Spleen (tissue), 11 donors: ENCODE measurements at regions not wholly inside any gene's neighbourhood (a gene's known extent, or its start where the extent isn't known, plus 50 kb on each side); places are given as distances from the start of the nearest gene placed in this dataset.

Experiments used
- DNase-seq: peaks from one replicate; pipeline ENCODE4 v3.0.0-alpha.2; 2020
- H3K27ac ChIP-seq, 8 donors: fragments of 200-600 bp; sonication (generic) in 7 of 8; 1 replicate in 4 of 8; 2 replicates in 4 of 8; pipeline versions ENCODE4 v1.5.0 to v1.8.0; 2016 to 2021; ENCODE audit warnings: inconsistent platforms in 4 of 8, mild to moderate bottlenecking in 4 of 8, moderate library complexity in 1 of 8
- H3K27me3 ChIP-seq, 7 donors: fragments of 200-600 bp; sonication (generic) in 6 of 7; replicated peaks in 1 of 7; 1 replicate in 4 of 7; 2 replicates in 3 of 7; pipeline versions ENCODE4 v1.5.0 to v1.8.0; 2016 to 2021; ENCODE audit warnings: inconsistent platforms in 3 of 7, mild to moderate bottlenecking in 1 of 7
- H3K36me3 ChIP-seq, 6 donors: fragments of 200-600 bp; sonication (generic) in 5 of 6; 1 replicate in 4 of 6; 2 replicates in 2 of 6; pipeline versions ENCODE4 v1.5.0 to v1.8.0; 2016 to 2021; ENCODE audit warnings: inconsistent platforms in 2 of 6
- H3K4me1 ChIP-seq, 6 donors: fragments of 200-600 bp; sonication (generic) in 5 of 6; 1 replicate in 3 of 6; 2 replicates in 3 of 6; pipeline versions ENCODE4 v1.5.0 to v1.8.0; 2016 to 2021; ENCODE audit warnings: inconsistent platforms in 3 of 6
- H3K4me3 ChIP-seq, 8 donors: fragments of 200-600 bp; sonication (generic) in 7 of 8; 1 replicate in 4 of 8; 2 replicates in 4 of 8; pipeline versions ENCODE4 v1.5.0 to v1.8.0; 2016 to 2021; ENCODE audit warnings: inconsistent platforms in 4 of 8, mild to moderate bottlenecking in 4 of 8, moderate library complexity in 2 of 8
- H3K9me3 ChIP-seq, 8 donors: fragments of 200-600 bp; sonication (generic) in 7 of 8; 1 replicate in 4 of 8; 2 replicates in 4 of 8; pipeline versions ENCODE4 v1.5.0 to v1.8.0; 2016 to 2021; ENCODE audit warnings: inconsistent platforms in 4 of 8
- POLR2A ChIP-seq, 3 donors: fragments of 450-650 bp; IDR thresholded peaks; one replicate each; pipeline ENCODE4 v1.5.1; 2017; ENCODE audit warnings: antibody characterized with exemption in 3 of 3, mild to moderate bottlenecking in 1 of 3
- POLR2AphosphoS5 ChIP-seq, 3 donors: sonication (generic); formaldehyde crosslinking; IDR thresholded peaks; one replicate each; pipeline ENCODE4 v1.5.1; 2017; ENCODE audit warnings: antibody characterized with exemption in 3 of 3
- WGBS, 5 donors: extraction: QIAGEN DNeasy Blood & Tissue Kit in 3 of 5; methylation state at CpG; one replicate each; pipeline versions ENCODE4 v1.1.5 to v1.1.7; 2013 to 2018; 5-methylcytosine and 5-hydroxymethylcytosine counted together
- intact Hi-C: fragments of 100-400 bp; cut with DNase I; formaldehyde crosslinking; loops from one replicate; pipeline ENCODE4 v1.15.0; 2023; ENCODE audit warnings: low total_unique reads
- TF ChIP-seq, protein P1 (sequence below), 11 experiments: fragments of 200-600 bp in 7 of 11; fragments of 450-650 bp in 4 of 11; sonication (generic) in 4 of 11; IDR thresholded peaks in 8 of 11; conservative IDR thresholded peaks in 3 of 11; 1 replicate in 7 of 11; 2 replicates in 4 of 11; pipeline versions ENCODE4 v1.4.0 to v1.8.0; 2016 to 2021; ENCODE audit warnings: antibody characterized with exemption in 11 of 11, inconsistent platforms in 4 of 11, mild to moderate bottlenecking in 1 of 11
- donor health status: healthy with polysubstance abuse.
- donor health status: DM: no; HTN: no; CAD: no; lungs with moderate emphysema.
- donor health status: DM: no; HTN: no; CAD: no.
- donor health status: Bipolar disorder and iron deficiency.
- donor health status: healthy.
- donor health status: DM: no; HTN: no; CAD: no.
- donor health status: DM: yes; HTN: yes; CAD: no.

GRCh38 chr9:95373782-95374487 is 56.4 kb upstream of the FANCC start:
- 76 to 83% (median 79%) methylated on average over 9 of the region's 9 CpGs for WGBS, 5 donors

GRCh38 chr9:95373069-95373681 is 55.7 kb upstream of the FANCC start:
- WGBS, 5 donors = 59 to 68% (median 62%) methylated on average over 6 of the region's 6 CpGs
- Histone ChIP-seq H3K36me3 (no peaks in the 10 kb centered on the region), H3K27ac (no peak overlapping the region), H3K27me3 (peaks cover 0 to 41% (median 0%) of the 10 kb centered on the region in 7 donors), H3K4me1 (no peaks in the 10 kb centered on the region), H3K9me3 (peaks cover 0 to 7% (median 0%) of the 10 kb centered on the region in 8 donors), H3K4me3 (no peak overlapping the region)
- intact Hi-C loops = no loop called here
- no peak for DNase-seq
- no peak for TF ChIP-seq POLR2A (IDR thresholded peaks at IDR 0.05)

More at GRCh38 chr9:95373782-95374487, 56.4 kb upstream of the FANCC start:
- no peak for TF ChIP-seq POLR2A (IDR thresholded peaks at IDR 0.05)
- TF ChIP-seq, protein P1, sequence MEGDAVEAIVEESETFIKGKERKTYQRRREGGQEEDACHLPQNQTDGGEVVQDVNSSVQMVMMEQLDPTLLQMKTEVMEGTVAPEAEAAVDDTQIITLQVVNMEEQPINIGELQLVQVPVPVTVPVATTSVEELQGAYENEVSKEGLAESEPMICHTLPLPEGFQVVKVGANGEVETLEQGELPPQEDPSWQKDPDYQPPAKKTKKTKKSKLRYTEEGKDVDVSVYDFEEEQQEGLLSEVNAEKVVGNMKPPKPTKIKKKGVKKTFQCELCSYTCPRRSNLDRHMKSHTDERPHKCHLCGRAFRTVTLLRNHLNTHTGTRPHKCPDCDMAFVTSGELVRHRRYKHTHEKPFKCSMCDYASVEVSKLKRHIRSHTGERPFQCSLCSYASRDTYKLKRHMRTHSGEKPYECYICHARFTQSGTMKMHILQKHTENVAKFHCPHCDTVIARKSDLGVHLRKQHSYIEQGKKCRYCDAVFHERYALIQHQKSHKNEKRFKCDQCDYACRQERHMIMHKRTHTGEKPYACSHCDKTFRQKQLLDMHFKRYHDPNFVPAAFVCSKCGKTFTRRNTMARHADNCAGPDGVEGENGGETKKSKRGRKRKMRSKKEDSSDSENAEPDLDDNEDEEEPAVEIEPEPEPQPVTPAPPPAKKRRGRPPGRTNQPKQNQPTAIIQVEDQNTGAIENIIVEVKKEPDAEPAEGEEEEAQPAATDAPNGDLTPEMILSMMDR (IDR thresholded peaks at IDR 0.05 in 8 of 11, conservative IDR thresholded peaks at IDR 0.05 in 3 of 11) = no peak
- TF ChIP-seq POLR2AphosphoS5 (IDR thresholded peaks at IDR 0.05) = no peak
- DNase-seq = no peak
- Histone ChIP-seq H3K36me3 (no peaks in the 10 kb centered on the region), H3K4me1 (no peaks in the 10 kb centered on the region), H3K27ac (no peak overlapping the region), H3K4me3 (no peak overlapping the region), H3K27me3 (peaks cover 0 to 41% (median 0%) of the 10 kb centered on the region in 7 donors), H3K9me3 (peaks cover 0 to 7% (median 0%) of the 10 kb centered on the region in 8 donors)
- intact Hi-C loops = no loop called here

DNA sequence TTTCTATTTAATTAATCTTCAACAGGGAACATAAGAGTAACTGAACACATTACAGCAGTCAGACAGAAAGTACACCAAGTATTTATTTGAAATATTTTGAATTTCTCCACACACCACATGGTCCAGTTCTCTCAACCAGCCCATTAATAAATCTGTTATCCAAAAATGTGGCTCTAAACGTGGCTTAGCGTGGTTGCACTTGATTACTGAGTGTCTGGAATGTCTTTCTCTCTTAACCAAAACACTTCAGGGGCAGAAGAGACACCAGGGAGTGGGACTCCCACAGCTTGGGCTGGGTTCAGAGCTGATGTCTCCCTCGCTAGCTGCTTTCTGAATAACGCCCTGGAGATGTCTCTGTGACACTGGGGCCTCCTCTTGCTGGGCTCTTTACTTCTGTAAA is 52.6 kb upstream of the FANCC start:
- 57 to 84% (median 65%) methylated on average over 4 of the region's 4 CpGs for WGBS, 5 donors
- no peak overlapping the region for H3K4me3 ChIP-seq
- no peaks in the 10 kb centered on the region for H3K36me3 ChIP-seq
- H3K27me3 ChIP-seq = peaks cover 0 to 48% (median 5%) of the 10 kb centered on the region in 7 donors
- H3K9me3 ChIP-seq = no peaks in the 10 kb centered on the region
- no peak overlapping the region for H3K27ac ChIP-seq
- TF ChIP-seq POLR2A (IDR thresholded peaks at IDR 0.05) (no peak), POLR2AphosphoS5 (IDR thresholded peaks at IDR 0.05) (no peak)
- TF ChIP-seq, protein P1 (IDR thresholded peaks at IDR 0.05 in 8 of 11, conservative IDR thresholded peaks at IDR 0.05 in 3 of 11) = no peak
- intact Hi-C loops = no loop called here
- H3K4me1 ChIP-seq = no peaks in the 10 kb centered on the region
- DNase-seq = no peak

GRCh38 chr9:95368377-95369160 is 51.1 kb upstream of the FANCC start:
- Histone ChIP-seq H3K27me3 (peaks cover 0 to 54% (median 5%) of the 10 kb centered on the region in 7 donors), H3K36me3 (no peaks in the 10 kb centered on the region), H3K4me1 (no peaks in the 10 kb centered on the region), H3K4me3 (no peak overlapping the region), H3K9me3 (no peaks in the 10 kb centered on the region), H3K27ac (no peak overlapping the region)
- intact Hi-C loops = no loop called here
- TF ChIP-seq POLR2A (IDR thresholded peaks at IDR 0.05) (no peak), POLR2AphosphoS5 (IDR thresholded peaks at IDR 0.05) (no peak)
- TF ChIP-seq, protein P1 (IDR thresholded peaks at IDR 0.05 in 8 of 11, conservative IDR thresholded peaks at IDR 0.05 in 3 of 11) = no peak
- WGBS, 5 donors = 91 to 94% (median 93%) methylated on average over 19 of the region's 19 CpGs
- no peak for DNase-seq
